ENCODE measurements at regions not wholly inside any gene's neighbourhood (a gene's known extent, or its start where the extent isn't known, plus 50 kb on each side); places are given as distances from the start of the nearest gene placed in this dataset.

DNA sequence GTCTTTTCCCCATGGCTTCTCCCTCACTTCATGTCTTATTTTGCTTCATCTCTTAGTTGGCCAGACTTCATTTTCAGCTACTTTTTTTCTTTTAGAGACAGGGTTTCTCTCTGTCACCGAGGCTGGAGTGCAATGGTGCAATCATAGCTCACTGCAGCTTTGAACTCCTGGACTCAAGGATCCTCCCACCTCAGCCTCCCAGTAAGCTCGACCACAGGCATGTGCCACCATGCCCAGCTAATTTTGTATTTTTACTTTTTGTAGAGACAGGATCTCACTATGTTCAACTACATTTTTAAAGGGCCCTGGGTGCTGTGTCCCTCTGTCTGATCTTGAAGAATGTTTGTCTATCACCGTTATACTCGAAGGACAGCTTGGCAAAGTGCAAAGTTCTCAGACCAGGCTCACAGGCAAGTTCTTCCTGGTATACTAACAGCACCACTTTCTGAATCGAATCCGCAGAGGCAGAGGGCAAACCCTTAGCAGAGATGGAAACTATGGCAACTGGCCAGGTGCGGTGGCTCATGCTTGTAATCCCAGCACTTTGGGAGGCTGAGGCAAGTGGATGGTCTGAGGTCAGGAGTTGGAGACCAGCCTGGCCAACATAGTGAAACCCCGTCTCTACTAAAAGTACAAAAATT lies 60.9 kb downstream of the SOWAHC start:
- TF ChIP-seq, protein P1, sequence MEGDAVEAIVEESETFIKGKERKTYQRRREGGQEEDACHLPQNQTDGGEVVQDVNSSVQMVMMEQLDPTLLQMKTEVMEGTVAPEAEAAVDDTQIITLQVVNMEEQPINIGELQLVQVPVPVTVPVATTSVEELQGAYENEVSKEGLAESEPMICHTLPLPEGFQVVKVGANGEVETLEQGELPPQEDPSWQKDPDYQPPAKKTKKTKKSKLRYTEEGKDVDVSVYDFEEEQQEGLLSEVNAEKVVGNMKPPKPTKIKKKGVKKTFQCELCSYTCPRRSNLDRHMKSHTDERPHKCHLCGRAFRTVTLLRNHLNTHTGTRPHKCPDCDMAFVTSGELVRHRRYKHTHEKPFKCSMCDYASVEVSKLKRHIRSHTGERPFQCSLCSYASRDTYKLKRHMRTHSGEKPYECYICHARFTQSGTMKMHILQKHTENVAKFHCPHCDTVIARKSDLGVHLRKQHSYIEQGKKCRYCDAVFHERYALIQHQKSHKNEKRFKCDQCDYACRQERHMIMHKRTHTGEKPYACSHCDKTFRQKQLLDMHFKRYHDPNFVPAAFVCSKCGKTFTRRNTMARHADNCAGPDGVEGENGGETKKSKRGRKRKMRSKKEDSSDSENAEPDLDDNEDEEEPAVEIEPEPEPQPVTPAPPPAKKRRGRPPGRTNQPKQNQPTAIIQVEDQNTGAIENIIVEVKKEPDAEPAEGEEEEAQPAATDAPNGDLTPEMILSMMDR (IDR thresholded peaks at IDR 0.05; ENCODE audit: low read depth, low read length), result no peak
- no peak for TF ChIP-seq EZH2phosphoT487 (IDR thresholded peaks at IDR 0.05; ENCODE audit: low read depth)

All from OCI-LY3 (cell line).